Sigmoid colon (tissue), 4 donors: ENCODE measurements at regions not wholly inside any gene's neighbourhood (a gene's known extent, or its start where the extent isn't known, plus 50 kb on each side); places are given as distances from the start of the nearest gene placed in this dataset.

Experiments used
- CTCF ChIP-seq, 4 experiments: fragments of 450-650 bp in 3 of 4; fragments of 200-600 bp in 1 of 4; IDR thresholded peaks; one replicate each; pipeline ENCODE4 v1.5.1; 2016 to 2019; ENCODE audit warnings: antibody characterized with exemption in 4 of 4, mild to moderate bottlenecking in 3 of 4, moderate library complexity in 2 of 4
- EP300 ChIP-seq, 4 donors: sonication (generic); formaldehyde crosslinking; IDR thresholded peaks; one replicate each; pipeline ENCODE4 v1.6.1; 2017; ENCODE audit warnings: antibody characterized with exemption in 4 of 4
- POLR2A ChIP-seq, 2 donors: fragments of 450-650 bp; IDR thresholded peaks; one replicate each; pipeline ENCODE4 v1.6.1; 2016; ENCODE audit warnings: antibody characterized with exemption in 2 of 2, mild to moderate bottlenecking in 2 of 2, moderate library complexity in 2 of 2

- TF ChIP-seq CTCF (IDR thresholded peaks at IDR 0.05) (no peak), EP300 (IDR thresholded peaks at IDR 0.05) (no peak), POLR2A (IDR thresholded peaks at IDR 0.05) (no peak)
Measured at GRCh38 chr15:38873158-38873557, 308.5 kb upstream of the RASGRP1 start.
